Hepatocyte (in vitro differentiated cells): ENCODE measurements at regions not wholly inside any gene's neighbourhood (a gene's known extent, or its start where the extent isn't known, plus 50 kb on each side); places are given as distances from the start of the nearest gene placed in this dataset.

Source experiments
- CTCF ChIP-seq: fragments of 200-600 bp; sonication (generic); IDR thresholded peaks from 2 replicates; pipeline ENCODE4 v1.5.1; 2016; ENCODE audit warnings: antibody characterized with exemption, mild to moderate bottlenecking; ENCODE audit not compliant: poor library complexity
- EZH2 ChIP-seq: fragments of 200-600 bp; sonication (generic); IDR thresholded peaks from 2 replicates; pipeline ENCODE4 v1.6.1; 2016; ENCODE audit warnings: antibody characterized with exemption, mild to moderate bottlenecking, borderline replicate concordance

GRCh38 chr12:105920161-105920684 lies 218.5 kb downstream of the NUAK1 start:
- TF ChIP-seq CTCF = no peak
- TF ChIP-seq EZH2 = no peak
